Neural cell (in vitro differentiated cells): ENCODE measurements at regions not wholly inside any gene's neighbourhood (a gene's known extent, or its start where the extent isn't known, plus 50 kb on each side); places are given as distances from the start of the nearest gene placed in this dataset.

Source experiments
- H2AFZ ChIP-seq: fragments of 200-600, 300-800 bp; sonication (generic), shearing (Covaris generic); 2 replicates; pipeline ENCODE4 v1.6.0; 2014; ENCODE audit warnings: low read depth, mild to moderate bottlenecking, antibody characterized with exemption, low read length, moderate library complexity
- H3F3A ChIP-seq: fragments of 200-600 bp; shearing (Covaris generic); 2 replicates; pipeline ENCODE4 v1.6.1; 2016; ENCODE audit warnings: mild to moderate bottlenecking, moderate library complexity, mixed read lengths, antibody characterized with exemption, low read length; ENCODE audit not compliant: insufficient read depth, poor library complexity, severe bottlenecking
- H3K27ac ChIP-seq: fragments of 200-600, 300-800 bp; sonication (generic), shearing (Covaris generic); 2 replicates; pipeline ENCODE4 v1.5.1; 2014; ENCODE audit warnings: mild to moderate bottlenecking, low read length, moderate library complexity
- H3K27me3 ChIP-seq: fragments of 300-800, 200-600 bp; sonication (generic), shearing (Covaris generic); 2 replicates; pipeline ENCODE4 v1.6.0; 2014; ENCODE audit warnings: mild to moderate bottlenecking, low read depth, low read length, moderate library complexity; ENCODE audit not compliant: insufficient read depth
- H3K36me3 ChIP-seq: fragments of 300-800, 200-600 bp; sonication (generic), shearing (Covaris generic); 2 replicates; pipeline ENCODE4 v1.5.1; 2014; ENCODE audit warnings: mild to moderate bottlenecking, antibody characterized with exemption, low read length, moderate library complexity; ENCODE audit not compliant: insufficient read depth
- H3K4me2 ChIP-seq: fragments of 300-800, 200-600 bp; sonication (generic), shearing (Covaris generic); 2 replicates; pipeline ENCODE4 v1.6.0; 2014; ENCODE audit warnings: mild to moderate bottlenecking, low read length
- H3K4me3 ChIP-seq: fragments of 300-800, 200-600 bp; sonication (generic), shearing (Covaris generic); 2 replicates; pipeline ENCODE4 v1.5.1; 2014; ENCODE audit warnings: mild to moderate bottlenecking, low read length, moderate library complexity
- H3K79me2 ChIP-seq: fragments of 200-600 bp; shearing (Covaris generic); replicated peaks from 2 replicates; pipeline ENCODE4 v1.6.0; 2014; ENCODE audit warnings: mild to moderate bottlenecking, low read length, moderate library complexity; ENCODE audit not compliant: insufficient read depth
- H3K9ac ChIP-seq: fragments of 300-800, 200-600 bp; sonication (generic), shearing (Covaris generic); 2 replicates; pipeline ENCODE4 v1.6.1; 2016; ENCODE audit warnings: mild to moderate bottlenecking, low read length, mixed read lengths
- H3K9me2 ChIP-seq: fragments of 200-600 bp; shearing (Covaris generic); 2 replicates; pipeline ENCODE4 v1.6.1; 2016; ENCODE audit warnings: mild to moderate bottlenecking, low read length, mixed read lengths; ENCODE audit not compliant: insufficient read depth
- H3K9me3 ChIP-seq: fragments of 200-600, 300-800 bp; sonication (generic), shearing (Covaris generic); 2 replicates; pipeline ENCODE4 v1.6.1; 2016; ENCODE audit warnings: mild to moderate bottlenecking, mixed run types, low read length, moderate library complexity, mixed read lengths
- H4K20me1 ChIP-seq: fragments of 200-600 bp; shearing (Covaris generic); 2 replicates; pipeline ENCODE4 v1.6.1; 2016; ENCODE audit warnings: mild to moderate bottlenecking, mixed run types; ENCODE audit not compliant: insufficient read depth
- CTCF ChIP-seq: fragments of 450-650 bp; IDR thresholded peaks from 2 replicates; pipeline ENCODE4 v1.5.1; 2014; ENCODE audit warnings: antibody characterized with exemption, mild to moderate bottlenecking, moderate library complexity; ENCODE audit not compliant: poor library complexity, severe bottlenecking
- EP300 ChIP-seq: fragments of 450-650 bp; conservative IDR thresholded peaks from 2 replicates; pipeline ENCODE4 v1.6.1; 2014; ENCODE audit warnings: antibody characterized with exemption, mild to moderate bottlenecking, moderate library complexity; ENCODE audit not compliant: poor library complexity, severe bottlenecking
- EZH2 ChIP-seq: fragments of 200-600, 300-800 bp; shearing (Covaris generic), sonication (generic); IDR thresholded peaks from 2 replicates; pipeline ENCODE4 v1.6.1; 2014; ENCODE audit warnings: antibody characterized with exemption, low read length, borderline replicate concordance, mild to moderate bottlenecking; ENCODE audit not compliant: insufficient read depth, poor library complexity, severe bottlenecking
- MXI1 ChIP-seq: fragments of 450-650 bp; conservative IDR thresholded peaks from 2 replicates; pipeline ENCODE4 v1.6.1; 2014; ENCODE audit warnings: antibody characterized with exemption, mild to moderate bottlenecking; ENCODE audit not compliant: poor library complexity, severe bottlenecking
- POLR2AphosphoS5 ChIP-seq: IDR thresholded peaks from 2 replicates; pipeline ENCODE4 v1.6.1; 2012
- RAD21 ChIP-seq: fragments of 450-650 bp; conservative IDR thresholded peaks from 2 replicates; pipeline ENCODE4 v1.6.1; 2014; ENCODE audit warnings: antibody characterized with exemption, mild to moderate bottlenecking, moderate library complexity
- REST ChIP-seq: IDR thresholded peaks from 2 replicates; pipeline ENCODE4 v1.6.1; 2012; ENCODE audit warnings: borderline replicate concordance
- SMC3 ChIP-seq: fragments of 450-650 bp; conservative IDR thresholded peaks from 2 replicates; pipeline ENCODE4 v1.6.1; 2014; ENCODE audit warnings: antibody characterized with exemption, mild to moderate bottlenecking, moderate library complexity; ENCODE audit not compliant: poor library complexity
- TAF1 ChIP-seq: IDR thresholded peaks from 2 replicates; pipeline ENCODE4 v1.6.1; 2012; ENCODE audit warnings: low read depth

GRCh38 chr6:134846031-134846430 is 103.9 kb downstream of the ALDH8A1 start:
- H3K9ac ChIP-seq, result no peak overlapping the region
- H4K20me1 ChIP-seq, result no peaks in the 10 kb centered on the region
- no peaks in the 10 kb centered on the region for H3K9me2 ChIP-seq
- no peaks in the 10 kb centered on the region for H3F3A ChIP-seq
- H3K79me2 ChIP-seq, result no peaks in the 10 kb centered on the region
- no peak overlapping the region for H2AFZ ChIP-seq
- H3K4me2 ChIP-seq, result no peak overlapping the region
- no peaks in the 10 kb centered on the region for H3K27me3 ChIP-seq
- TF ChIP-seq CTCF (no peak), EP300 (no peak), EZH2 (no peak), TAF1 (no peak), RAD21 (no peak), REST (no peak), POLR2AphosphoS5 (no peak), SMC3 (no peak), MXI1 (no peak)
- no peak overlapping the region for H3K4me3 ChIP-seq
- no peaks in the 10 kb centered on the region for H3K9me3 ChIP-seq
- H3K36me3 ChIP-seq, result no peaks in the 10 kb centered on the region
- no peak overlapping the region for H3K27ac ChIP-seq

- H2AFZ ChIP-seq, result no peak overlapping the region
- no peak overlapping the region for H3K4me3 ChIP-seq
- H3K27me3 ChIP-seq, result no peaks in the 10 kb centered on the region
- H3F3A ChIP-seq, result no peaks in the 10 kb centered on the region
- H3K9me3 ChIP-seq, result no peaks in the 10 kb centered on the region
- no peak for TF ChIP-seq CTCF
- TF ChIP-seq SMC3, result no peak
- TF ChIP-seq RAD21, result no peak
- no peak for TF ChIP-seq MXI1
- H3K9ac ChIP-seq, result no peak overlapping the region
- no peaks in the 10 kb centered on the region for H4K20me1 ChIP-seq
- no peaks in the 10 kb centered on the region for H3K36me3 ChIP-seq
- no peak overlapping the region for H3K27ac ChIP-seq
- H3K4me2 ChIP-seq, result no peak overlapping the region
- no peaks in the 10 kb centered on the region for H3K9me2 ChIP-seq
- no peaks in the 10 kb centered on the region for H3K79me2 ChIP-seq
These were observed 105.8 kb downstream of the ALDH8A1 start for GRCh38 chr6:134844120-134844519.
